C4-2B (cell line): ENCODE measurements at regions not wholly inside any gene's neighbourhood (a gene's known extent, or its start where the extent isn't known, plus 50 kb on each side); places are given as distances from the start of the nearest gene placed in this dataset.
"Not testable (repeated sequence)": the region's sequence is repeated elsewhere in the genome, so short reads cannot be mapped to it uniquely, and the experiment has no call there.

ENCODE experiments used
- CTCF ChIP-seq: fragments of 450-650 bp; conservative IDR thresholded peaks from 2 replicates; pipeline ENCODE4 v1.5.1; 2017; ENCODE audit warnings: mild to moderate bottlenecking
- ZFX ChIP-seq: fragments of 450-650 bp; IDR thresholded peaks from 2 replicates; pipeline ENCODE4 v1.6.1; 2017

- not testable (repeated sequence) for TF ChIP-seq CTCF, ZFX
Measured at GRCh38 chr10:4401080-4401479, 424.9 kb upstream of the AKR1E2 start.
